GM10248 (cell line): ENCODE measurements at regions not wholly inside any gene's neighbourhood (a gene's known extent, or its start where the extent isn't known, plus 50 kb on each side); places are given as distances from the start of the nearest gene placed in this dataset.
"Not testable (repeated sequence)": the region's sequence is repeated elsewhere in the genome, so short reads cannot be mapped to it uniquely, and the experiment has no call there.

Experiments
- CTCF ChIA-PET: fragments of 300-600 bp; sonication (Branson Sonifier 250); formaldehyde crosslinking; extraction: SDS; loops from one replicate; lab custom pipeline; 2021; ENCODE audit warnings: antibody characterized with exemption; lab: Yijun Ruan, JAX
- POLR2A ChIA-PET: fragments of 350-650 bp; sonication (Branson Sonifier 250); formaldehyde crosslinking; extraction: SDS; loops from one replicate; lab custom pipeline; 2020; ENCODE audit warnings: antibody characterized with exemption; lab: Yijun Ruan, JAX
- DNase-seq: peaks from one replicate; pipeline ENCODE4 v3.0.0; 2012; ENCODE audit errors: extremely low spot score

GRCh38 chr9:67066140-67066539 lies 73.8 kb upstream of the SPATA31A3 start:
- POLR2A ChIA-PET, CTCF ChIA-PET: not testable (repeated sequence)

GRCh38 chr9:67058898-67059715 lies 66.8 kb upstream of the SPATA31A3 start:
- CTCF ChIA-PET, POLR2A ChIA-PET, DNase-seq: not testable (repeated sequence)

More at GRCh38 chr9:67066140-67066539, 73.8 kb upstream of the SPATA31A3 start:
- DNase-seq = not testable (repeated sequence)
